GM18868 (cell line): ENCODE measurements at regions not wholly inside any gene's neighbourhood (a gene's known extent, or its start where the extent isn't known, plus 50 kb on each side); places are given as distances from the start of the nearest gene placed in this dataset.
"Not testable (repeated sequence)": the region's sequence is repeated elsewhere in the genome, so short reads cannot be mapped to it uniquely, and the experiment has no call there.

Experiments used
- ATAC-seq: cut with Tn5 transposase; IDR thresholded peaks from one replicate; pipeline ENCODE4 v1.9.1; 2021; ENCODE audit warnings: mild to moderate bottlenecking, moderate library complexity; ENCODE audit not compliant: unreplicated experiment

DNA sequence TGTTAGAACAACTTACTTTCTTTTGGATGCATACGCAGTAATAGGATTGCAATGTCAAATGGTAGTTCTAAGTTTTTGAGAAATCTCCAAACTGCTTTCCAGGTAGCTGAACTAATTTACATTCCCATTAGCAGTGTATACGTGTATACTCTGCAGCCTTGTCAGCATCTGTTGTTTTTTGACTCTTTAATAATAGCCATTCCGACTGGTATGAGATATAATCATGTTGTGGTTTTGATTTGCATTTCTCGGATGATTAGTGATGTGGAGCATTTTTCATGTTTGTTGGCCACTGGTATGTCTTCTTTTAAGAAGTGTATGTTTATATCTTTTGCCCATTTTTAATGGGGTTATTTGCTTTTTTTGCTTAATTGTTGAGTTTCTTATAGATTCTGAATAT, 76.9 kb upstream of the HNRNPA1L2 start:
- peak; percentile 84 for ATAC-seq

DNA sequence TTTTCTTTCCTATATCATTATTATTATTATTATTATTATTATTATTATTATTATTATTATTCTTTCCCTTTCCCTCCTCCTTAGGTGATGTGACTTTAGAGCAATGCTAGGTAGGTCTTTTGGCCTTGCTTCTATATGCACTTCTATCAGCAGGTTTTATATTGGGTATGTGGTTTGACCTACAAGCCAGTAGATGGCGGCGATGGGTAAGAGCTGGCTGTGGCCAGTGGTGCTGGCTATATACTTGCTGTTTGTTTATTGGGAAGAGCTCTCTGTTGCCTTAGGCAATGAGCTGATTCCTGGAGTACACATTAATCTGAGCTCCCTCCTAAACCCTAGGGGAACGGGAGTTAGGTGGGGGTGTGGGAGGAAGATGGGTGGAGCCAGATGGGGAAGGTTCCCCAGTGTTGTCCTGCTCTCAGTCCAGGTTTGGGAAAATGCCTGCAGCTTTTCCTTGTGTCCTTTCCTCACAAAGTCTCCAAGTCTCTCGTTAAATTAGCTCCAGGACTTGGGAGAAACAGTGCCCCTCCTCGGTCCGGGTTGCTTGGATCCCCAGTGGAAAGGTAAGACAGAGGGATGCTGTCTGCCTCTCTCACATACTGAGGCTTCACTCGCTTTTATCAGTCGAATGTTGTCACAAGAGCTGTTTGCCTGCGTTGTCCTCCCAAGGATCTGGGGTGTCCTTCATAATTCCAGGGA, 72.2 kb upstream of the HNRNPA1L2 start:
- ATAC-seq = peak; percentile 87

DNA sequence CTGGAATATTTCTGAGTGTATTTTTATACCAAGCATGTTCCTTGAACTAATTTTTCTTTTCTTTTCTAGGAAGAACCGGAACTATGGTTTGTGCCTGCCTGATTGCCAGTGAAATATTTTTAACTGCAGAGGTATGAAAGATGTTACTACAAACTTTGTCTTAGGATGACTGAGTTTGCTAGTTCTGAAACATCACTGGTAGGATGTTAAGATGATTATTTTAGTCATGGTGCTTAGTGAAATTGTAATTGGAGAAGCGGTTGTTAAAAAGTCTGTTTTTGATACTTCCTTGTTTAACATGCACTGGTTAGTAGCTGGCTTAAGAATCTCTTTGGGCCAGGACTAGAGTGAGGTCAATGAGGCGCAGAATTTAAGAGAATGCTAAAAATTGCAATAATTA, 71.1 kb upstream of the HNRNPA1L2 start:
- not testable (repeated sequence) for ATAC-seq

DNA sequence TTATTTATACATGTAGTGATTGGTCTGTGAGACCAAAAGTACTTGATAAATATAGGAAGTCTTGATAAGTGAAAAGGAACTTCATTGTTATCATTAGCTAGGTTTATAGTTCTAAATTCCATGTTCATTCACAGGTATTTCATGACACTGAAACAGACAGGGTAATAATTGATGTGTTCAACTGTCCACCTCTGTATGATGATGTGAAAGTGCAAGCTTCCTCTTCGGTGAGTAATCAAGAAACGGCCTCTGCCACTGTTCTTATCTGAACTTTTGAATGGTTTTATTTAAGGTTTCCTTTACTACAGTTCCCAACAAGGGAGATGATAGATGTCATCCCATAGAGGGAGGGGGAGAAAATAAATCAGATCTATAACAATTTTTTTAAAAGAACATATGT, 59.3 kb upstream of the HNRNPA1L2 start:
- ATAC-seq = peak; percentile 95
